GM10248 (cell line): ENCODE measurements at regions not wholly inside any gene's neighbourhood (a gene's known extent, or its start where the extent isn't known, plus 50 kb on each side); places are given as distances from the start of the nearest gene placed in this dataset.

ENCODE experiments used
- CTCF ChIA-PET: fragments of 300-600 bp; sonication (Branson Sonifier 250); formaldehyde crosslinking; extraction: SDS; loops from one replicate; lab custom pipeline; 2021; ENCODE audit warnings: antibody characterized with exemption; lab: Yijun Ruan, JAX
- POLR2A ChIA-PET: fragments of 350-650 bp; sonication (Branson Sonifier 250); formaldehyde crosslinking; extraction: SDS; loops from one replicate; lab custom pipeline; 2020; ENCODE audit warnings: antibody characterized with exemption; lab: Yijun Ruan, JAX
- DNase-seq: peaks from one replicate; pipeline ENCODE4 v3.0.0; 2012; ENCODE audit errors: extremely low spot score
- TF ChIP-seq, protein P1 (sequence below): IDR thresholded peaks from 2 replicates; pipeline ENCODE4 v1.5.1; 2012; ENCODE audit warnings: mild to moderate bottlenecking, low read depth; ENCODE audit errors: extremely low read depth, missing control alignments, control extremely low read depth

DNA sequence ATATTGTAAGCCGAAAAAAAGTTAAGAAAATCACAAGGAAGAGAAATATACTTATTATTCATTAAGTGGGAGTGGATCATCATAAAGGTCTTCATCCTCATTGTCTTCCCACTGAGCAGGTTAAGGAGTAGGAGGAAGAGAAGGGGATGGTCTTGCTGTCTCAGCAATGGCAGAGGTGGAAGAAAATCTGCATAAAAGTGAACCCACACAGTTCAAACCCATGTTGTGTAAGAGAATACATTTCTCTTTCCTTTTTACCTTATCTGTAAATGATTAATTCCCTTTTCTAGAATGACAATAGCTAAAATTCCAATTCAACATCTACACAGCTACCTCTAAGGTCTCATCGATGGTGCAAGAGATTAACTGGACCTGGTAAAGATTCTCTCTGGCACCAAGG, 904.6 kb downstream of the EPHA3 start:
- POLR2A ChIA-PET: no interaction called here
- CTCF ChIA-PET: interaction anchor here (1.6 kb wide), 1 partner anchor 21 kb away, joined by 3 read pairs; no protein-coding TSS in a partner anchor
- TF ChIP-seq, protein P1, sequence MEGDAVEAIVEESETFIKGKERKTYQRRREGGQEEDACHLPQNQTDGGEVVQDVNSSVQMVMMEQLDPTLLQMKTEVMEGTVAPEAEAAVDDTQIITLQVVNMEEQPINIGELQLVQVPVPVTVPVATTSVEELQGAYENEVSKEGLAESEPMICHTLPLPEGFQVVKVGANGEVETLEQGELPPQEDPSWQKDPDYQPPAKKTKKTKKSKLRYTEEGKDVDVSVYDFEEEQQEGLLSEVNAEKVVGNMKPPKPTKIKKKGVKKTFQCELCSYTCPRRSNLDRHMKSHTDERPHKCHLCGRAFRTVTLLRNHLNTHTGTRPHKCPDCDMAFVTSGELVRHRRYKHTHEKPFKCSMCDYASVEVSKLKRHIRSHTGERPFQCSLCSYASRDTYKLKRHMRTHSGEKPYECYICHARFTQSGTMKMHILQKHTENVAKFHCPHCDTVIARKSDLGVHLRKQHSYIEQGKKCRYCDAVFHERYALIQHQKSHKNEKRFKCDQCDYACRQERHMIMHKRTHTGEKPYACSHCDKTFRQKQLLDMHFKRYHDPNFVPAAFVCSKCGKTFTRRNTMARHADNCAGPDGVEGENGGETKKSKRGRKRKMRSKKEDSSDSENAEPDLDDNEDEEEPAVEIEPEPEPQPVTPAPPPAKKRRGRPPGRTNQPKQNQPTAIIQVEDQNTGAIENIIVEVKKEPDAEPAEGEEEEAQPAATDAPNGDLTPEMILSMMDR: no peak
- no peak for DNase-seq

GRCh38 chr3:90015688-90016356, 908.4 kb downstream of the EPHA3 start:
- DNase-seq: no peak
- ChIA-PET CTCF (no interaction called here), POLR2A (no interaction called here)
- TF ChIP-seq, protein P1: no peak

DNA sequence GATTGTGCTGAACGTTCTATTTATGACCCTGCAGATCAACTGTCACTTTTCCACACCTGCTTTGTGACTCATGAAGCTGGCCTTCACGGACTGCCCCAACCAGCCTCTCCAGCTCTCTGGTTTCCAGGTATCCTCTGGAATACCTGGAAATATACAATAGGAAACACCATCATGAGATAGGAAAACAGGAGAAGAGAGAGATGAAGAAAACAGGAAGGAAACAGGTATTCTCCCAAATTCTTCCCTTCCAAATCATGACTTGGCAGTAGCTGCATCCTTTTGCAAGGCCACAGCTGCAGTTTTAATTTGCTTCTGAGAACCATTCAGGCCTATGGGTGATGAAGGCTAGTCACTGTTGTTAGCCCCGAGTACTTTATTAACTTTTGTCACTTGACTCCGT, 909.1 kb downstream of the EPHA3 start:
- TF ChIP-seq, protein P1: no peak
- CTCF ChIA-PET: interaction anchor here (1.7 kb wide), 1 partner anchor 10 kb away, joined by 4 read pairs; no protein-coding TSS in a partner anchor
- POLR2A ChIA-PET: no interaction called here
- DNase-seq: no peak

DNA sequence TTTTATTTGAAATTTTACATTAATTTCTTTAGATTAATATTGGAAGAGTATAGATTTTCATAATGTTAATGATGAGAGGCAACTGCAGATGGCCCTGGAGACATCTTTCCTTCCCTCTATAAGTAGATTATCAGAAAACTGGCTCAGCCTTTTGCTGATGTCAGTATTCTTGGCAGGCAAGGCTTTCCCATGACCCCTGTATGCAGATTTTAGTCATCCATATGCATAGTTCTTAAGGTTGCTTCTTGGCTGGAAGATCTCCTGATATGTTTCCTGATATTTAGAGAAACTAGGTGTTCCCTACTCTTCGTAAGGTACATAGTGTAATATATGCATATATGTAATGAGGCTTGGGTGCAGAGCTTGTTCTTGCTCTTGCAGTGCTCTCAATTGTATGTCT, 911.4 kb downstream of the EPHA3 start:
- CTCF ChIA-PET: interaction anchor here (0.9 to 1.1 kb wide), 2 partner anchors 11 to 39 kb away, joined by 3 read pairs; no protein-coding TSS in a partner anchor
- POLR2A ChIA-PET: no interaction called here
- DNase-seq: no peak
- TF ChIP-seq, protein P1: no peak

GRCh38 chr3:90025019-90025418, 917.6 kb downstream of the EPHA3 start:
- no peak for DNase-seq
- CTCF ChIA-PET: interaction anchor here (1.2 kb wide), 1 partner anchor 9 kb away, joined by 4 read pairs; no protein-coding TSS in a partner anchor
- TF ChIP-seq, protein P1: no peak
- POLR2A ChIA-PET: no interaction called here

DNA sequence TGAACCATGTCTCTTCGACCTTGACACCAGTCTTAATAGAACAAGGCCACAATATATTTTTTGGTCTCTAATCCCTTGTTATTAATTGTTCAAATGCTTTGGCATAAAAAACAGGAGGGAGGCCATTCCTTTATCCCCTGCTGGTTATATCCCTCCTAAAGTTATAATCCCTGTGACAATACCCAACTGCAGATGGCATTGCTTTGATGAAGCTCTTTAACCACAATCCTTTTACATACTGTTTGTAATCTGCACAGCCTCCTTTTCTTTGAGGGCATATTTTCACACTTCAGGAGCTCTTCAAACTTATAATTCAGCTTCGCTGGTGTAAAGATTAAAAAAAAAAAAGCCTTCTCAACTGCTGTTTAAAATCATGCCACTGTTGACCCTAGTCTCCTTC, 919.0 kb downstream of the EPHA3 start:
- TF ChIP-seq, protein P1: no peak
- no peak for DNase-seq
- CTCF ChIA-PET: no interaction called here
- POLR2A ChIA-PET: no interaction called here
